OCI-LY3 (cell line): ENCODE measurements at regions not wholly inside any gene's neighbourhood (a gene's known extent, or its start where the extent isn't known, plus 50 kb on each side); places are given as distances from the start of the nearest gene placed in this dataset.

ENCODE experiments used
- CTCF ChIP-seq: fragments of 200-600, 300-600 bp; sonication (generic); IDR thresholded peaks from 2 replicates; pipeline ENCODE4 v1.5.1; 2014; ENCODE audit warnings: antibody characterized with exemption, low read length, low read depth
- EZH2phosphoT487 ChIP-seq: fragments of 200-600 bp; shearing (Covaris generic); IDR thresholded peaks from 2 replicates; pipeline ENCODE4 v1.6.1; 2018; ENCODE audit warnings: antibody characterized with exemption, mixed run types, low read depth

GRCh38 chr4:137881641-137882040 is 349.3 kb upstream of the PCDH18 start:
- TF ChIP-seq CTCF (no peak), EZH2phosphoT487 (no peak)
